DOHH2 (cell line): ENCODE measurements at regions not wholly inside any gene's neighbourhood (a gene's known extent, or its start where the extent isn't known, plus 50 kb on each side); places are given as distances from the start of the nearest gene placed in this dataset.

Experiments used
- H3F3A ChIP-seq: fragments of 200-600 bp; sonication (generic), shearing (Covaris generic); 2 replicates; pipeline ENCODE4 v1.6.0; 2016; ENCODE audit warnings: antibody characterized with exemption, mild to moderate bottlenecking; ENCODE audit not compliant: control insufficient read depth, insufficient read depth
- H3K27ac ChIP-seq: fragments of 200-600 bp; sonication (generic); 2 replicates; pipeline ENCODE4 v1.5.1; 2014; ENCODE audit warnings: low read depth, mild to moderate bottlenecking, low read length, moderate library complexity
- H3K27me3 ChIP-seq: fragments of 200-600 bp; sonication (generic); 2 replicates; pipeline ENCODE4 v1.6.1; 2014; ENCODE audit warnings: mild to moderate bottlenecking, low read length, mixed read lengths; ENCODE audit not compliant: control insufficient read depth
- H3K36me3 ChIP-seq: fragments of 200-600 bp; sonication (generic); 2 replicates; pipeline ENCODE4 v1.6.1; 2014; ENCODE audit warnings: mild to moderate bottlenecking, low read length, moderate library complexity, mixed read lengths; ENCODE audit not compliant: control insufficient read depth
- H3K4me1 ChIP-seq: fragments of 200-600 bp; sonication (generic); 2 replicates; pipeline ENCODE4 v1.6.1; 2014; ENCODE audit warnings: mild to moderate bottlenecking, low read length, mixed read lengths; ENCODE audit not compliant: control insufficient read depth
- H3K4me2 ChIP-seq: fragments of 200-600 bp; sonication (generic); 2 replicates; pipeline ENCODE4 v1.6.0; 2014; ENCODE audit warnings: mild to moderate bottlenecking, low read length, moderate library complexity
- H3K4me3 ChIP-seq: fragments of 200-600 bp; sonication (generic); 2 replicates; pipeline ENCODE4 v1.5.1; 2014; ENCODE audit warnings: mild to moderate bottlenecking, low read length, mixed read lengths
- H3K79me2 ChIP-seq: fragments of 200-600 bp; sonication (generic); 2 replicates; pipeline ENCODE4 v1.6.1; 2014; ENCODE audit warnings: mild to moderate bottlenecking, low read length, mixed read lengths; ENCODE audit not compliant: control insufficient read depth
- H3K9me2 ChIP-seq: fragments of 200-600 bp; sonication (generic); replicated peaks from 2 replicates; pipeline ENCODE4 v1.6.1; 2014; ENCODE audit warnings: mild to moderate bottlenecking, low read length, mixed read lengths; ENCODE audit not compliant: control insufficient read depth
- H3K9me3 ChIP-seq: fragments of 200-600 bp; sonication (generic); 2 replicates; pipeline ENCODE4 v1.6.1; 2014; ENCODE audit warnings: antibody characterized with exemption, low read length, mixed read lengths; ENCODE audit not compliant: control insufficient read depth, insufficient read depth
- H4K20me1 ChIP-seq: fragments of 200-600 bp; sonication (generic); 2 replicates; pipeline ENCODE4 v1.6.0; 2014; ENCODE audit warnings: low read depth, mild to moderate bottlenecking, antibody characterized with exemption, low read length, moderate library complexity; ENCODE audit not compliant: control insufficient read depth, insufficient read depth
- EZH2phosphoT487 ChIP-seq: fragments of 200-600 bp; sonication (generic); IDR thresholded peaks from 2 replicates; pipeline ENCODE4 v1.6.1; 2017; ENCODE audit warnings: borderline replicate concordance, mild to moderate bottlenecking, antibody characterized with exemption, low read length, moderate library complexity, mixed read lengths
- TF ChIP-seq, protein P1 (sequence below): fragments of 200-600 bp; sonication (generic); IDR thresholded peaks from one replicate; pipeline ENCODE4 v1.5.1; 2014; ENCODE audit warnings: antibody characterized with exemption, mild to moderate bottlenecking, low read depth, low read length; ENCODE audit not compliant: poor library complexity, severe bottlenecking

DNA sequence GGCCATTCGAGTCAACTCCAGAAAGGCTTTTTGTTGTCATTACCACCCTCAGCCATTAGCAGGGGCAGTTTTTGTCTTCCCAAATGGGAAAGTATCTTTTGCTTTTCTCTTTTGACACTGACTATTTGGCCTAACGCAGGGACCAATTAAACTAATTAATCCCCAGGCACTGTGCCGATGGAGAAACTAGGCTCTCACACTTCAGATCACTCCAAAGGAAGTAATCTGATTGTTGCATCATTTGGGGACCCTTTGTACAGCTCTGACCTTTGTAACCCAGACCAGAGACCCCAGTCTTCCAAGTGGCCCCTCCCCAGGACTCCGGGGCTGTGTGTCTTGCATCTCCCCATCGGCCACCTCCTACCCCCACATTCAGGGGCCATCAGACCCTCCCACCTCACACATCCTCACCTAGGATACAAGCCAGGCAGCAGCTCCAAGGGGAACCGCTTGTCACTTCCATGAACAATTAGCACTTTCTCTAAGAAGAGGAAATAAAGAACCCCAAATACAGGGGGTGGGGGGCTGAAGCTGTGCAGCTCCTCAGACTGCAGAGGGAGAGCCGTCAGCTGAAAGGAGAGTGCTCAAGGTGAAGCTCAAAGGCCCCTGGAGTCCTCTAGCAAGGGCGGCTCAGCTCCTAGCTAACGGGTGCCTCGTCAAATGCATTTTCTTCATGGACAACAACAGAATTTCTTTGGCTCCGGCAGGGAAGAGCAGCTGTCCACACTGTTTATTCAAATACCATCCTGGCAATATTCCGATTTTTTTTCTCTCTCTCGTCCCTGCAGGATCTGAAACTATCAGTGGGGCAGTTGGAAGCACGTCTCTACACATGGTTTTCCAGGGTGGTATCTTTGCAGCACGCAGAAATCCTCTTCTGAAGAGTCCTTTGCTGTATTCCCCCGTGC is 64.3 kb upstream of the DIO3 start:
- Histone ChIP-seq H3K27ac (no peak overlapping the region), H3K4me3 (no peak overlapping the region), H3K4me1 (no peaks in the 10 kb centered on the region), H3F3A (no peaks in the 10 kb centered on the region), H3K4me2 (no peak overlapping the region), H3K27me3 (0 out of 2 replicates have a peak, but pooled peaks cover 4% of the 10 kb centered on the region), H3K36me3 (no peaks in the 10 kb centered on the region), H4K20me1 (no peaks in the 10 kb centered on the region), H3K9me3 (no peaks in the 10 kb centered on the region), H3K79me2 (no peaks in the 10 kb centered on the region), H3K9me2 (no peaks in the 10 kb centered on the region)
- TF ChIP-seq EZH2phosphoT487 = no peak
- TF ChIP-seq, protein P1, sequence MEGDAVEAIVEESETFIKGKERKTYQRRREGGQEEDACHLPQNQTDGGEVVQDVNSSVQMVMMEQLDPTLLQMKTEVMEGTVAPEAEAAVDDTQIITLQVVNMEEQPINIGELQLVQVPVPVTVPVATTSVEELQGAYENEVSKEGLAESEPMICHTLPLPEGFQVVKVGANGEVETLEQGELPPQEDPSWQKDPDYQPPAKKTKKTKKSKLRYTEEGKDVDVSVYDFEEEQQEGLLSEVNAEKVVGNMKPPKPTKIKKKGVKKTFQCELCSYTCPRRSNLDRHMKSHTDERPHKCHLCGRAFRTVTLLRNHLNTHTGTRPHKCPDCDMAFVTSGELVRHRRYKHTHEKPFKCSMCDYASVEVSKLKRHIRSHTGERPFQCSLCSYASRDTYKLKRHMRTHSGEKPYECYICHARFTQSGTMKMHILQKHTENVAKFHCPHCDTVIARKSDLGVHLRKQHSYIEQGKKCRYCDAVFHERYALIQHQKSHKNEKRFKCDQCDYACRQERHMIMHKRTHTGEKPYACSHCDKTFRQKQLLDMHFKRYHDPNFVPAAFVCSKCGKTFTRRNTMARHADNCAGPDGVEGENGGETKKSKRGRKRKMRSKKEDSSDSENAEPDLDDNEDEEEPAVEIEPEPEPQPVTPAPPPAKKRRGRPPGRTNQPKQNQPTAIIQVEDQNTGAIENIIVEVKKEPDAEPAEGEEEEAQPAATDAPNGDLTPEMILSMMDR = no peak

- no peaks in the 10 kb centered on the region for H3K9me2 ChIP-seq
- H3F3A ChIP-seq = no peaks in the 10 kb centered on the region
- no peaks in the 10 kb centered on the region for H3K36me3 ChIP-seq
- H3K4me2 ChIP-seq = no peak overlapping the region
- no peak overlapping the region for H3K4me3 ChIP-seq
- no peaks in the 10 kb centered on the region for H3K9me3 ChIP-seq
- no peaks in the 10 kb centered on the region for H4K20me1 ChIP-seq
- TF ChIP-seq, protein P1 = no peak
- TF ChIP-seq EZH2phosphoT487 = no peak
- no peaks in the 10 kb centered on the region for H3K4me1 ChIP-seq
- no peak overlapping the region for H3K27ac ChIP-seq
- no peaks in the 10 kb centered on the region for H3K79me2 ChIP-seq
- H3K27me3 ChIP-seq = 0 out of 2 replicates have a peak, but pooled peaks cover 4% of the 10 kb centered on the region
Measured at GRCh38 chr14:101497684-101498525, 63.4 kb upstream of the DIO3 start.

- Histone ChIP-seq H3K9me2 (no peaks in the 10 kb centered on the region), H4K20me1 (no peaks in the 10 kb centered on the region), H3K4me2 (no peak overlapping the region), H3K36me3 (no peaks in the 10 kb centered on the region), H3K4me1 (no peaks in the 10 kb centered on the region), H3K4me3 (no peak overlapping the region), H3K9me3 (no peaks in the 10 kb centered on the region), H3F3A (no peaks in the 10 kb centered on the region), H3K27me3 (0 out of 2 replicates have a peak, but pooled peaks cover 4% of the 10 kb centered on the region), H3K27ac (no peak overlapping the region), H3K79me2 (no peaks in the 10 kb centered on the region)
- TF ChIP-seq, protein P1 = no peak
- no peak for TF ChIP-seq EZH2phosphoT487
Measured at GRCh38 chr14:101498526-101498860, 62.8 kb upstream of the DIO3 start.
